Type B pancreatic cell (in vitro differentiated cells): ENCODE measurements at regions not wholly inside any gene's neighbourhood (a gene's known extent, or its start where the extent isn't known, plus 50 kb on each side); places are given as distances from the start of the nearest gene placed in this dataset.
"Not testable (repeated sequence)": the region's sequence is repeated elsewhere in the genome, so short reads cannot be mapped to it uniquely, and the experiment has no call there.

ENCODE experiments used
- DNase-seq: peaks from one replicate; pipeline ENCODE4 v3.0.0; 2021; ENCODE audit warnings: mixed read lengths; ENCODE audit not compliant: unreplicated experiment; ENCODE audit errors: extremely low spot score
- H3K27ac Mint-ChIP-seq: 2 replicates; pipeline ENCODE4 v1.8.0; 2021; ENCODE audit warnings: mild to moderate bottlenecking, mixed read lengths
- H3K27me3 Mint-ChIP-seq: 2 replicates; pipeline ENCODE4 v1.8.0; 2021; ENCODE audit warnings: mixed read lengths
- H3K36me3 Mint-ChIP-seq: 2 replicates; pipeline ENCODE4 v1.8.0; 2021; ENCODE audit warnings: mixed read lengths
- H3K4me1 Mint-ChIP-seq: one replicate; pipeline ENCODE4 v1.8.0; 2021; ENCODE audit warnings: mixed read lengths; ENCODE audit not compliant: unreplicated experiment
- H3K4me3 Mint-ChIP-seq: 2 replicates; pipeline ENCODE4 v1.8.0; 2021; ENCODE audit warnings: mild to moderate bottlenecking, mixed read lengths
- H3K9me3 Mint-ChIP-seq: 2 replicates; pipeline ENCODE4 v1.8.0; 2021; ENCODE audit warnings: mixed read lengths
- CTCF ChIP-seq: fragments of 200-600 bp; sonication (generic); conservative IDR thresholded peaks from 2 replicates; pipeline ENCODE4 v1.5.0; 2021; ENCODE audit warnings: antibody characterized with exemption, mild to moderate bottlenecking

- Mint-ChIP-seq H3K9me3 (no peaks in the 10 kb centered on the region), H3K36me3 (no peaks in the 10 kb centered on the region), H3K27me3 (no peaks in the 10 kb centered on the region), H3K4me3 (no peak overlapping the region), H3K27ac (no peak overlapping the region), H3K4me1 (no peaks in the 10 kb centered on the region)
- TF ChIP-seq CTCF = no peak
- no peak for DNase-seq
Measured at GRCh38 chr13:63774133-63774532, 2358.5 kb upstream of the PCDH20 start.

- no peak for TF ChIP-seq CTCF
- no peak overlapping the region for H3K4me3 Mint-ChIP-seq
- H3K9me3 Mint-ChIP-seq = no peaks in the 10 kb centered on the region
- no peaks in the 10 kb centered on the region for H3K27me3 Mint-ChIP-seq
- H3K27ac Mint-ChIP-seq = no peak overlapping the region
- no peaks in the 10 kb centered on the region for H3K36me3 Mint-ChIP-seq
- no peaks in the 10 kb centered on the region for H3K4me1 Mint-ChIP-seq
- DNase-seq = no peak
Measured at GRCh38 chr13:63773476-63773875, 2357.8 kb upstream of the PCDH20 start.

DNA sequence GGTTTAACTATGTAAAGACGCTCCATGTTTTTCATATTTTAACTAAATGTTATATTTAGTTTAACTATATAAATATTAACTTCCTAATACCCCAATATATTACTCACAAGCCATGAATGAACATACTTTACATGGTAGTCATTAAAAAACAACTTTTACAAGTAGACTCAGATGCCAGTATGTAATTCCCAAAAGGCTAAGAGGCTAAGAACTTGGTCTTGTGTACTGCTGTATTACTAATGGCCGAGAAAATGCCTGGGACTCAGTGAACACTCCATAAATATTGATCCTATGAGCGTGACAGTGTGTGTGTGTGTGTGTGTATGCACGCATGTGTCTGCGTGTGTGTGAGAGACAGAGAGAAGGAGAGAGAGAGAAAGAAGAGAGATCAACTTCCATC lies 2342.0 kb upstream of the PCDH20 start:
- H3K27me3 Mint-ChIP-seq, H3K4me3 Mint-ChIP-seq, DNase-seq, H3K9me3 Mint-ChIP-seq, H3K36me3 Mint-ChIP-seq, H3K4me1 Mint-ChIP-seq, H3K27ac Mint-ChIP-seq: not testable (repeated sequence)

- not testable (repeated sequence) for H3K9me3 Mint-ChIP-seq, H3K27me3 Mint-ChIP-seq, DNase-seq, H3K4me3 Mint-ChIP-seq, H3K36me3 Mint-ChIP-seq, H3K27ac Mint-ChIP-seq, H3K4me1 Mint-ChIP-seq
Measured at GRCh38 chr13:63749857-63750256, 2334.2 kb upstream of the PCDH20 start.

- not testable (repeated sequence) for DNase-seq, H3K4me1 Mint-ChIP-seq, H3K27ac Mint-ChIP-seq, H3K4me3 Mint-ChIP-seq, H3K27me3 Mint-ChIP-seq, H3K36me3 Mint-ChIP-seq, H3K9me3 Mint-ChIP-seq
Measured at GRCh38 chr13:63741814-63742101, 2326.1 kb upstream of the PCDH20 start.

GRCh38 chr13:63741029-63741813 lies 2325.6 kb upstream of the PCDH20 start:
- Mint-ChIP-seq H3K27me3 (no peaks in the 10 kb centered on the region), H3K4me1 (no peaks in the 10 kb centered on the region)
- TF ChIP-seq CTCF = no peak

DNA sequence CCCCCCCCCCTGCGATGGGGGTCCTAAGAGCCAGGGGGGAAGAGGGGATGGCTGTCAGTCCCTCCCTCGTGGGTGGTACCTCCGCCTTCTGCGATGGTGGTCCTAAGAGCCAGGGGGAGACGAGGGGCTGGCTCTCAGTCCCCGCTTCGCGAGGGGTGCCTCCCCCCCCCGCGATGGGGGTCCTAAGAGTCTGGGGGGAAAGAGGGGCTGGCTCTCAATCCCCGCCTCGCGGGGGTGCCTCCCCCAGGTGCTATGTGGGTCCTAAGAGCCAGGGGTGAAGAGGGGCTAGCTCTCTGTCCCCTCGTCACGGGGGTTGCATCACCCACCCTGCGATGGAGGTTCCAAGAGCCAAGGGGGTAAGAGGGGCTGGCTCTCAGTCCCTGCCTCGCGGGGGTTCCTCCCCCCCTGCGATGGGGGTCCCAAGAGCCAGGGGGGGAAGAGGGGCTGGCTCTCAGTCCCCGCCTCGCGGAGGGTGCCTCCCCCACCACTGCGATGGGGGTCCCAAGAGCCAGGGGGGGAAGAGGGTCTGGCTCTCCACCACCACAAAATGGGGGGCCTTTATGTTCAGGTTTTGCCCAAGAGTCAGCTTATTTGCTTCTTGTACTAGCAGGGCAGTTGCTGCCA lies 2323.6 kb upstream of the PCDH20 start:
- H3K36me3 Mint-ChIP-seq, H3K4me1 Mint-ChIP-seq, H3K9me3 Mint-ChIP-seq, H3K27me3 Mint-ChIP-seq, H3K27ac Mint-ChIP-seq, H3K4me3 Mint-ChIP-seq: not testable (repeated sequence)
- peak; percentile 50 for DNase-seq

More at GRCh38 chr13:63741029-63741813, 2325.6 kb upstream of the PCDH20 start:
- Mint-ChIP-seq H3K9me3 (no peaks in the 10 kb centered on the region), H3K36me3 (no peaks in the 10 kb centered on the region), H3K27ac (no peak overlapping the region), H3K4me3 (no peak overlapping the region)
- peak; percentile 58 for DNase-seq
